HCEC 1CT (cell line): ENCODE measurements at regions not wholly inside any gene's neighbourhood (a gene's known extent, or its start where the extent isn't known, plus 50 kb on each side); places are given as distances from the start of the nearest gene placed in this dataset.

Experiments used
- DNase-seq: peaks from one replicate; pipeline ENCODE4 v3.0.0-alpha.2; 2017

DNA sequence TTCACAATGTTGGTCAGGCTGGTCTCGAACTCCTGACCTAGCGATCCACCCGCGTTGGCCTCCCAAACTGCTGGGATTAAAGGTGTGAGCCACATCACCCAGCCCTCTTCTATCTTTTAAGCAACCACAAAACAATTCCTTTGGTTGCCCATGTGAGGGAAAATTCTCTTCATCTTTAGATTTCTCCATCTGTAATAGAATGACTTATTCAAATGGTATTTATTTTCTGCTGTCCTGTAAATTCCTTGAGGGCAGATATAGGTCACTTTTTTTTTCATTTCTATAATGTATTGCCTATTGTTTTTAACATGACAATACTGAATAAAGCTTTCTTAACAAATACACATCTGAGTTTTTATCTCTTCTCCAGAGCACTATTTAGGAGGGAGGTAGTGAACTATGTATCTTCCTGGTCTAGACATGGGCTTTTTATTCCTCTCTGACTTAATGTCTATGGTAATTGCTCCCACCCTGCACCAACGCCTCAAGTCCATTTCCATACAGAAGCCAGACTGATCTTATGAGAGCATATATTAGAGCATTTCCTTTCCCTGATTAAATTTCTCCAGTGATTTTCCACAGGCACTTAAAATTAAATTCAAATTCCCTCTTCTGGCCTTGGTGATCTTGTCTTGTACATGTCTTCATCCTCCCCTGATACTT lies 595.6 kb downstream of the CAAP1 start:
- peak; percentile 46 for DNase-seq

DNA sequence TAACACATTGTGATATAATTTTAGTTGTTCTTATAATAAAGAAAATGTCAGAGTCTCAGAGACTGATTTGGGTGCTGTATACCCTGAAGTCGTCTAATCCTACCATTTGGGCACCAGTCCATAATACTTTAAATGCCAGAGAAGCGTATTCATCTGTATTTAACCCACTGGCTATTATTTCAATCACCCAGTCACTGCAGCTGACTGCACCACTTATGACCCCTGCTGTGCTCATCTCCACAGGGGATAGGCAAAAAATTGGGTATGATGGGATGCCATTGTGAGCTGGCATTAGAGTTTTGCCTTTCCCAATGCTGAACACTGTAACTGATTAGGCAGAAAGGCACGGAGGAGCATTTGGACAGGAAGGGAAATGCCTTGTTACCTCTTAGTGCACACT lies 599.7 kb downstream of the CAAP1 start:
- peak; percentile 43 for DNase-seq

DNA sequence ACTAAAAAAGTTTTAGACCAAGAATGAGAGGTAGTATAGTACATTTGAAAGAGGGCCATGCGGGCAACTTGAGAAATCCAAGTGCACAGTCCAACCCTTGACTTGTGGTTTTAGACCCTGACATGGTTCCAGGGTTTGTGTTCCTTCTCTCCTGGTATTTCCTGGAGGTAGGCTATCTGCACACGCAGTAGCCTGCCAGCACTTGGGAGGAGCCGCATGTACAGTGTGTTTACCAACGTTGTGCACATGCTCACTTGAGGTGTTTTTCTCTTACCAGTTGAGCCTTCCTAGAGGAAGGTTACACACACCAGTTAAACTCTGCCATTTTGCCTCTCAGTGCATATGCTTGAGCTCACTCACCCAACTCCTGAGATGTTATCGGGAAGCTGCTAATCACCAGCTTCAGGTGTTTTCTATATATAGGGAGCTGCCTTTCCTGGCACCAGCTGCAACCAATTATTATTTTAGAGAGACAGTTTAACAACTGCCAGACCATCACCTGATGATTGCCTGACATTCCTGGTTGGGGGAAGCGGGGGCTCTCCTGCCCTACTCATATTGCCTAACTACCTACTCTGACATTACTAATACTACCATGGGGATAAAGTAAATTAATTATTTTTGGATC lies 593.4 kb upstream of the TUSC1 start:
- DNase-seq: no peak

DNA sequence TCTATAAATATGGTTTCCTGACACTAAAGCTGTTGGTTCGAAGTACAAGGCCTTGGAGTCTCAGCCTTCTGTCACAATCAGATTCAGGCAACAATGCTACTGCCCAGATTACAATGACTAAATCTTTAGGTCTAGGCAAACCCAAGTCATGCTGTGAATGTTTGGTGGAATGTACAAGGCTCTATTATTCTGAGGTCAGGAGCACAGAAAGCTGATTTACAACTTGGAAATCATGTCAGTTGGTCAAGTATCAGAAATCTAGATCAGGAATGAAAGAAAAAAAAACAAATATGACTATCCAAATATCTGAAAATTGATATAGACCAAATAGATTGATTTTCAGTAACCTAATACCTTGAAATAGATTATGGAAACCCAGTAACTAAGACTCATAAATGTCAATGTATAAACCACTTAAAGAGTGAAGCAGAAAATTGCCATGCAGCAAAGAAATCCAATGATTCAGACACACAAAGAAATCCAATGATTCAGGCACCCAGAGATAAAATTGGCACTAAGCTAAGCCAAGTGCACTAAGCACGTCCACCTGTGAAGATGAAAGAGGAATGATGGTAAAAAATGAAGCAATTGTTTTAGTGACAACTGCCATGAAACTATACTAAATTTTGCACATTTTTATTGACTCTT lies 588.0 kb upstream of the TUSC1 start:
- no peak for DNase-seq

DNA sequence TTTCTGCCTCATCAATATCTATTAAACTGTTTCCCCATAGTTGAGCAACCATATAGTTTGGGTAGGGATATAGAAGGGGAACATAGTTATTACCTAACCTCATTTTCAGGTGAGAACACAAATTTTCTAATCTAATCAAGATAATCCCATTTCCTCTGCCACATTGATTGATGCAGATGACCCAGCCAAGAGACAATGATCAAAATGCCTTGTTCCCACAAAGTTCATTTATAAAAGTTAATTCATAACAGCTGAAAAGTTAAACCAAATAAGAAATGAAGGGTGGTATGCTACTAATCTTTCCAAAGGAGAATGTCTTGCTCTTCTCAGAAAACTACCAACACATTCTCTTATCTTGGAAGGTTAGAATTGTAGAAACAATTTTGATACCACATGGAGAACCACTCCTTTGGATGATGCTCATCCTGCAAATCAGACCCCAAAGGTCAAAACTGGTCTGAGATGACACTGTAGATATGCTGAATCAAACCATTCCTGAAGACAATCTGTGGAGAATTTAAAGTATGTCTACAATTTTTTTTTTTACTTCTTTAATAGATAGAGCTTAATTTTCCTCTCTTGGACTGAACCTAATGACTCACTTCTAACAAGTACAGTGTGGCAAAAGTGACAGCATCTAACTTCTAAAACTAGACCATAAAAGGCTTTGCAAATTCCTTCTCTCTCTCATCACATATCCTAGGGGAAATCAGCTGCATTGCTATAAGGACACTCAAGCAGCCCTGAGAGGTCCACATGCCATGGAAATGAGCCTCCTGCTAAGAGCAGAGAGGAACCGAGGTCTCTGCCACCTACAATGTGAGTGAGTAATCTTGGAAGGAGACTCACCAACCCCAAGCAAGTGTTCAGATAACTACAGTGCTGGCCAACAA lies 586.7 kb upstream of the TUSC1 start:
- DNase-seq: peak; percentile 92

DNA sequence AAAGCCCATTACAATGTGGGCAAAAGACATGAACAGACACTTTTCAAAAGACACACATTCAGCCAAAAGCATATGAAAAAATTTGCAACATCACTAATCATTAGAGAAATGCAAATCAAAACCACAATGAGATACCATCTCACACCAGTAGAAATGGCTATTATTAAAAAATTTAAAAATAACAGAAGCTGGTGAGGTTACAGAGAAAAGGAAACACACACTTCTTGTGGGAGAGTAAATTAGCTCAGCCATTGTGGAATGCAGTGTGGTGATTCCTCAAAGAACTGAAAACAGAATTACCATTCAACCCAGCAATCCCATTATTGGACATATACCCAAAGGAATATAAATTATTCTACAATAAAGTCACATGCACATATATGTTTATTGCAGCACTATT lies 585.2 kb upstream of the TUSC1 start:
- no peak for DNase-seq

DNA sequence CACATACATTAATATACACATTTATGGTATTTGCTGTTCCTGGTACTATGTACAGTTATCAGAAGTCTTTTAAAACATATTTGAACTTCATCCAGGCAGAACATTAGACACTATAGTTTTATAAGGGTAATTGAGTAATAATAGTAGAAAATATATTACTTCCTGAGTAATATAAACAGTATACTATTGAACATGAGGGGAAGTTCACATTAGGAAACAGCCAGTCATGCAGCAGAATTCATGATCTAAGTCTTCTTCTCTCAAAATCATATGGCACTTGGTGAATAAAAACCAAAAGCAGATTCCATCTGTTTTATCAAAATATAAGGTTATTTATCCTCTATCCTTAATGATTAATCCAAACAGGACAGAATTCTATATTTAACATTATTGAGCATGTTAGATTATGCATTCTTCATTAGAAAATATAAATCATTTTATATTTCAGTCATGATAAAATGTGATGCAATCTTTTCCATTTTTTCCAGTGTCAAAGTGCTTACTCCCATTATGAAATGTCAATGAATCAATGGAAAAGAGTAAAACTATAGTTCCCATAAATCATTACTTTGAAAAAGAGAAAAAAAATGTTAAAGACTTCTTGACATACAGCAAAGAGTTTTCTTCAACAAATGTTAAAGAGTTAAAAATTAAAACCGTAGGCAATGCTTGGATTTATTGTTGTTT lies 584.3 kb upstream of the TUSC1 start:
- DNase-seq: peak; percentile 47

DNA sequence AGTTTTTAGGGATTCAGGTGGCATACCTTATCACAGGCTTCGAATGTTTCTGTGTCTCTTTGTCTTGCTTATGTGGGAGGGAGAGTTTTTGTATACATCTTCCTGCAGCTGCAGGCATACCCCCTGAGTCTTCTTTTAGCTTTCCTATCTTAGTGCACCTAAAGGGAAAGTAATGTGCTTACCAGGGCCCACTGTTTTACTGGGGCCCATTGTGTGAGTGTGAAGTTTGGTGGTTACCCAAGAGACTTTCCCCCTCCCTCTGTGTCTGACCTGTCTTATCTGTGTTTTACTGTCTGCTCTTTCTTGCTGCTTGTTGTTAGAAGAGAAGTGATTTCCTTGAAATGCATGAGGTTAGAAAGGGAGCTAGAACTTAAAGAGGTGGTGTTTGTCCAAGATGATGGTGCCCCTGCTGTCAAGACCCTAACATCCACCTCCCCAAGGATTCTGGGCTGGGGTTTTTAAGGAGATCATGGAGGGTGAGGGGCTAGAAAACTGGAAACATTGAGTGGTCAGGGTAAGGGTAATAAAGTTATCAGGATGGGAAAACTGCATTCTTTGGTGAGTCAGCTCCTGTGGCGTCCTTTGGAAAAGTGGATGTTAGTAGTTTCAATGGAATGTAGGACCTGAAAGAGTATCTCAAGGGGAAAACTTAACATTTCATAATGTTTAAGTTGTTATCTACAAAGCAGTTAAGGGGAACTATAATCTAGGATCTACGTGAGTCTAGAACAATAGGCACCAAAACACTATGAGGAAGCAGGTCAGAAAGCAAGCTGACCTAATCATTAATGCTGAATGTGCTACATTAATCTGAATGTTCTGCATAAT lies 583.5 kb upstream of the TUSC1 start:
- DNase-seq: peak; percentile 81

DNA sequence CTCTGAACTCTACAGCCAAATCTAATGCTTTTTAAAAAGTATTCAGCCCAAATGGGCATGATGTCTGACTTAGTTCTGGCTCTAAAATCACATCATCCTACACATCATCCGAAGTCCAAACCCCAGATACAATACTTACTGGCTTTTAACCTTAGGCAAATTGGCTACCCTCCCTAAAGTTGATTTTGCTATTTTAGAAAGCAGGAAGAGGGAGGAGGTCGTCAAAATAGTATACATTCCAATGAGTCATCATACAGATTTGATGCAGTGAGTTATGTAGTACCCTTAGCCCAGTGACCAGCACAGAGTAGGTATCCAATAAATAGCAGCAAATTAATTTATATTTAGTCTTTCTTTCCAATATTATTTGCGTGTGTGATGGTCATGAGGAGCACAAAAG lies 582.0 kb upstream of the TUSC1 start:
- DNase-seq: peak; percentile 59

DNA sequence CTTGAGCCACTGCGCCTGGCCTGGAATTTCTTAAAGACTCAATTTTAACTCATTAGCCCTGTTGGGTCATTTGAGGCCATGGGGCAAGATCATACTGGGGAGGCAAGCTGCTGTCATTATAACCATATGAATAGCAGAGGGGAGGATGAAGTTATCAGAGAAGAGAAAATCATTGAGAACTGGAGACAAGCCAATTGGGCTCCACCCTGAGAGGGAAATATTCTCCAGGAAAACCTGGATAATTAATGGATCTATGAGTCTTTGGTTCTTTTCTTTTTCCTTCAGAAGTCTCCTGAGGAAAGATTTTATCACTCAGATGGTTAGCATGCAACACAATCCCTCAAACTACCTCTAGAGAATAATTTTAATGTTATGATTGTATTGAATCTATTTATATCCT lies 569.6 kb upstream of the TUSC1 start:
- DNase-seq: no peak

DNA sequence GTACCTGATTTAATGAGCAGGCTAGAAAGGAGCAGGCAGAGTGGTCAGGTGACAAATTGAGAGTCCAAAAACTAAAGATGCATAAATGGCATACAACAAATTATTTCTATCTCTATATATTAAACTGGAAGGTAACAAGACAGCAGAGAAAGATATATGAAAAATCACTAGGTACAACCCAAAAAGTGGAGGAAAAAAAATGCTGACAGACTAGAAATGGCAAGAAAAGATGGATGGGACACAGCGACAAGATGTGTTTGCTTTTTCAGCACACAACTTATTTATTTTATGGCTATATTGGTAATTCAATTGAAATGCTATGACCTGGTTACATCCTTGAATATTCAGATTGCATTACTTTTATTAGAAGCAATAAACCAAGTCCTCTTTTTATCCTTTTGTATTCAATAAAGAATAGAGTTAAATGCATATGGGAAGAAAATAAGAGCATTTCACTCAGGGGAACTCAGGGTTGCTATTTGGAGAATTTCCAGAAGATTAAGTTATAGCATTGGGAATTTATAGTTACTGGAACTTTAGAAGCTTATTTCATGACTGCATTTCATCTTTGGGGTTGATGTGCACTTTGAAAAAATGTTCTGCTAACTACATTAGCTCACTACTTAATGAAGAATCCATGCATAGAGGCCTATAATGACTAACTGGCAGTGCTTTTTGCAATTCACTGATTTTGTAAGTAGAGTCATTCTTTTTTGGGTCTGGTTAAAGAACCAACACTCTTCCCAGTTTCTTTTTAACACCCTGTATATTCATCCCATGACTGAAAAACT lies 566.6 kb upstream of the TUSC1 start:
- no peak for DNase-seq

DNA sequence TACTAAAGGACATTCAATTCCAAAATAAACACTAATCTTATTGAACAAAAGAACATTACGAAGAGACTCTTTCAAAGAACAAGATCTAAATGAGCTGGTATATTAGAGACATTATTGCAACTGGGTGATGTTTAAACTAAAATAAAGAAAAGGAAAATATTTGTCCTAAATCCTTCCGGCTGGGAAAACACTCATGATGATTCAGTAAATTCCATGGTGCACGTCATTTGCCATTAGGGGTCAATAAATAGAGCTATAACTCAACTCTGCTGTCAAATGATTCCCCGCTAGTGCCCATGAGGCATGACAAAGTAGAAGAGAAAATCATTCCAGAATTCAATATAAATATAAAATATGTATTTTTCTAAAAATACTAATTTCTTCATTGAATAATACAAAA lies 565.5 kb upstream of the TUSC1 start:
- DNase-seq: peak; percentile 69

DNA sequence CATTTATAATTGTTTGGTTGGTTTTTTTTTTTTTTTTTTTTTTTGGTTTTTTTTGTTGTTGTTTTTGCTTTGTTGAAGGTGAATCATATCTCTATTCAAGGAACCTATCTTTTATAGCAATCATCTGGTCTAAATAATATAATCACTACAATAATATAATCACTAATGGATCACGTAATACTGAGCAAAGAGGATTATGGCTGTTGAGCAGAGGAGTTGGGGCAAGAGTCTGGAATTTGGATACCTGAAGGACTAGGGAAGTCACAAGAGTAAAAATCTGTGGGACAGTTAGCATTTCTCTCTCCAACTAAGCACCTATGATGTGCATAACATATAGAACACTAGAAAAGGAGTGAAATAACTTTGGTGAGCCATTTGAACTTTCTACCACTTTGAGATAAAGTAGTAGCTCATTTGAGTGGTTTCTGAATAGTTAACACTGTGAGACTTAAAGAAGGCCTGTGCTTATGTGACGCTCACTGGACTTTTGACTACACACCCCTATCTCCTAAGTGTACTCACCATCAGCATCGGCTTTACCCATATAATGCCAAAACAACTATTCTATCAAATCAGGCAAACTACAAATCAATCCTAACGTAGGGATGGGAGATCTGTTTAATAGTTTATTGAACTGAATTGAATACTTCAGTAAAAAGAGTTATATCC lies 564.9 kb upstream of the TUSC1 start:
- DNase-seq: no peak

DNA sequence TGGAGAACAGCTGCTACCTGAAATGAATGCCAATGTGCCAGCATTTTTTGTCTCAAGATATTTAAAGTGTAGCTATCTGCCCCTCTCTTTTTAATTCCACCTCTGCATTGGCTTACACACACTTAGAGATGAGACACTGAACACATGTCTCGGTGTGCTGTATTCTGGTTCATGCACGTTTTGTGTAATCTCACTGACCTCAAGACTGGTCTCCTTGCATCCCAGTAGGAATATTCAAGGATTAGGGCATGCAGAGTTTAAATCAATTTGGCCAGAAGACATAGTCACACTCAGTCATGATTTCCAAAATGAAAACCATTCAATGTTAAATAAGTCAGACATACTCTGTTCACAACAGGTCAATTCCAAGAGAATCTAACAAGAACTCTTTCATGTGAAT lies 561.8 kb upstream of the TUSC1 start:
- DNase-seq: no peak

DNA sequence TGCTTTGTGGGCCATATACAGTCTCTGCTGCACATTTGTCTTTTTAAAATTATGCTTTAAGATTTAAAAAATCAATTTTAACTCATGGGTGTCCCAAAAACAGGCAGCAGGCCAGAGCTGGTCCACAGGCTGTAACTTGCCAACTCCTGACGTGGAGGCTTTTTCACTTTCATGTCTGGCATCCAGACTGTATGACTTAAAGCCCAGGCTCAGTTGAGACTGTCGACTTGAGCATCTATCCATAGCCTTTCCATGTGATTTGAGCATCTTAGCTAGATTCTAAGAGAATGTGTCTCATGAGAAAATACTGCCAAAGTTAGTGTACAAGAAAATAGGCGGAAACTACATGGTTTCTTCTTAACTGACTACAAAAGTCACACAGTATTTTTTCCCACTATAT lies 559.0 kb upstream of the TUSC1 start:
- DNase-seq: no peak

DNA sequence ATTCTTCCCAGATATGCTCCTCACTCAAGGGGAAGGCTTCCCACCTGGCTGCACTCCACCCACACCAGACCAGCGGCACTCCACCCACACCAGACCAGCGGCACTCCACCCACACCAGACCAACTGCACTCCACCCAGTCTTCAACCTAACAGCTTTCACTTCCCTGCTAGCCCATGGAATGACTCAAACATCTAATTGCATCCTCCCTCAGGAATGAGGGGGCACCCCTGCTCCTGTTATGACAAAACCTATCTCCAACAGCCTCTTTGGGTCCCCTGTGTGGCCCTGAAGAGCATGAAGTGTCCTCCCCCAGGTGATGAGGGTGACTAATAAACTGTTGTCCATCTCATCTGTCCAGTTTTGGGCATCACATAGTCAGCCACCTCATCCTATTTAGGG lies 556.6 kb upstream of the TUSC1 start:
- DNase-seq: no peak

DNA sequence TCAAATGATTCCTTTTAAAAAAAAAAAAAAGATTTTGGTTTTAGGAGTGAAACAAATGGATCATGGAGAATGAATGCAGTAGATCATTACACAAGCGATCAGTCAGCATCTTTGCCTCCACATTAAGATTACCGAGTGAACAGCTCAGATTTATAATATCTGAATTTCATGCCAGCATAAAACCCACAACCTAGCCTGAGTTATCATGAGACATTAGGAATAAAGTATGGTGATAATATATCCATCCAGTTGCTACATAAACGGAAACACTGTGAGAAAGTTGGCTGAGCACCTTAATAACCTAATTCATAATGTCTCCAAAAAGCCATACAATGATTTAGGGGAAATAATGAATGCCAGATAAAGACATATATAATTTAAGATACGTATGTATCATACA lies 553.1 kb upstream of the TUSC1 start:
- DNase-seq: no peak

DNA sequence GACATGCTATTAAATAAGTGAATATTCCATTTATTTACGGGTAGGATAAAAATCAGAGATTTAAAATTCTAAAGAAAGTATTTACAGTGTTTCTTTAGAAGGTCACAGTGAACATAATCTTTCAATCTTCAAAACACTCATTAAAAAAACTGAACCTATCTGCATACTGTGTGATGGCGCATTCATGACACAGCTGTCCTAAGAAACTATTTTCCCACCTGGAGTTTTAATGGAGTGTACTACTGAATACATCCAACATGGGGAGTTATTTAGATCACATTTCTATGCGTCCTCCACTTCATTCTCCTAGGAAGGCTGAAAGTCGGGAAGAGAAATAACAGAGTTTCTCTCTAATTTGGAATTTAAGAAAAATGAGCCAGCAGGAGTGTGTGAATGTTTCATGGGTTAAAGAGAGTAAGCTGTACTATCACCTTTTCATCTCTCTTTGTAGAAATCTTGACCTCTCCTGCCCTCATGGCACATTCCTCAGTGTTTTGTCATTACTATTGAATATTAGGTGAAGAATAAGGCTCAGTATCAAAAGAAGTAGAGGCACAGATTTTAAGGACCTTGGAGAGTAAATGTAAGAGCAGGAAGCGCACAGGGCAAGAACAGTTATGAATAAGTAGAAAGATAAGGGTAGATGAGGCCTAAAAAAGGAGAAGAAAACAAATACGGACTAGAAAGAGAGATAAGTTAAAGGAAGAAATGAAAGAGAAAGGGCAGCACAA lies 551.2 kb upstream of the TUSC1 start:
- DNase-seq: no peak

DNA sequence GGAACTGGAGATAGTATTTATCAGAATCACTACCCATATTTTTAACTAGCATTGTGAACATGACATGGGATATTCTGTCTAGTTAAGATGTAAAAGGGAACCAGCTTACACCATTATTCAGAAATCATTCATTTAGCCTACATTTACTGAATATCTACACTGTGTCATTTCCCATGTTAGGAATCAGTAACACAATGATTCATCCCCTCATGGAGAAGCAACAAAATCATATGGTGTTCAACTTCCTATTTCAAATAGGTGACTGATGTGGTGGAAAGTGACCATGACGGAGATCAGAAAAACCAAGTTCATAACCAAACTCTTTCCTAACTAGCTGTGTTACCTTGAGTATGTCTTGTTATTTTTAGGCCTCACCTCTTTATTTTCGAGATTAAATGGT lies 550.0 kb upstream of the TUSC1 start:
- DNase-seq: peak; percentile 18

DNA sequence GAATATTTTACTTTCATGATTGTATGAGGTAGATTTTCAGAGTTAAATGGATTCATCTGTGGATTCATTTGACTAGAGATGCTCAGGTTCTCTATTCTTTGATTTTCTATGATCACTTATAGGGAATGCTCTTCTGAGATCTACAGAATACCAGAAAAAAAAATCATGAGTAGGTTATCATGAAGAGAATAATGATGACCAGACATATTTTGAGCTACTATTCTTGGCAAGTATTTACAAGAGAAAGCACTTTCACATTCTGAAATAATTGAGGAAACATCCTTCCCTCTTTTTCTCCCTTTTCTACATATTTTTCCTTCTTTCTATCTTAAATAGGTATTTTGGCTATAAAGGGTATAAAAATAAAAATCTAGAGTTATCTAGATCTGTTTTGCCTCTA lies 543.0 kb upstream of the TUSC1 start:
- DNase-seq: no peak
